ENCODE measurements at regions not wholly inside any gene's neighbourhood (a gene's known extent, or its start where the extent isn't known, plus 50 kb on each side); places are given as distances from the start of the nearest gene placed in this dataset.
"Not testable (repeated sequence)": the region's sequence is repeated elsewhere in the genome, so short reads cannot be mapped to it uniquely, and the experiment has no call there.

GRCh38 chr10:125235093-125236069 lies 75.0 kb upstream of the CTBP2 start:
- no peak for DNase-seq (ENCODE audit: low read depth)

- DNase-seq (ENCODE audit: low read depth), result not testable (repeated sequence)
Measured at GRCh38 chr10:125234576-125234975, 74.2 kb upstream of the CTBP2 start.

GRCh38 chr10:125233726-125234125 lies 73.4 kb upstream of the CTBP2 start:
- DNase-seq (ENCODE audit: low read depth), result no peak

- DNase-seq (ENCODE audit: low read depth), result no peak
Measured at GRCh38 chr10:125232841-125233240, 72.5 kb upstream of the CTBP2 start.

- no peak for DNase-seq (ENCODE audit: low read depth)
Measured at GRCh38 chr10:125231813-125232475, 71.6 kb upstream of the CTBP2 start.

- DNase-seq (ENCODE audit: low read depth), result peak; percentile 79
Measured at GRCh38 chr10:125231116-125231812, 70.9 kb upstream of the CTBP2 start.

GRCh38 chr10:125230251-125230650 lies 69.9 kb upstream of the CTBP2 start:
- DNase-seq (ENCODE audit: low read depth), result no peak

GRCh38 chr10:125228245-125228940 lies 68.0 kb upstream of the CTBP2 start:
- DNase-seq (ENCODE audit: low read depth), result not testable (repeated sequence)

GRCh38 chr10:125227546-125227945 lies 67.2 kb upstream of the CTBP2 start:
- no peak for DNase-seq (ENCODE audit: low read depth)

- no peak for DNase-seq (ENCODE audit: low read depth)
Measured at GRCh38 chr10:125226823-125227222, 66.5 kb upstream of the CTBP2 start.

GRCh38 chr10:125226005-125226404 lies 65.6 kb upstream of the CTBP2 start:
- DNase-seq (ENCODE audit: low read depth), result no peak

GRCh38 chr10:125225051-125225450 lies 64.7 kb upstream of the CTBP2 start:
- no peak for DNase-seq (ENCODE audit: low read depth)

GRCh38 chr10:125222515-125223308 lies 62.3 kb upstream of the CTBP2 start:
- DNase-seq (ENCODE audit: low read depth), result no peak

GRCh38 chr10:125221716-125222115 lies 61.4 kb upstream of the CTBP2 start:
- no peak for DNase-seq (ENCODE audit: low read depth)

GRCh38 chr10:125219776-125220175 lies 59.4 kb upstream of the CTBP2 start:
- no peak for DNase-seq (ENCODE audit: low read depth)

- no peak for DNase-seq (ENCODE audit: low read depth)
Measured at GRCh38 chr10:125218967-125219366, 58.6 kb upstream of the CTBP2 start.

- DNase-seq (ENCODE audit: low read depth), result no peak
Measured at GRCh38 chr10:125217990-125218675, 57.8 kb upstream of the CTBP2 start.

- DNase-seq (ENCODE audit: low read depth), result no peak
Measured at GRCh38 chr10:125216861-125217260, 56.5 kb upstream of the CTBP2 start.

GRCh38 chr10:125216309-125216708 lies 55.9 kb upstream of the CTBP2 start:
- DNase-seq (ENCODE audit: low read depth), result no peak

GRCh38 chr10:125214283-125214570 lies 53.9 kb upstream of the CTBP2 start:
- DNase-seq (ENCODE audit: low read depth), result no peak

All from fibroblast of the conjunctiva (primary cell).